ENCODE measurements at regions not wholly inside any gene's neighbourhood (a gene's known extent, or its start where the extent isn't known, plus 50 kb on each side); places are given as distances from the start of the nearest gene placed in this dataset.
"Not testable (repeated sequence)": the region's sequence is repeated elsewhere in the genome, so short reads cannot be mapped to it uniquely, and the experiment has no call there.

- TF ChIP-seq POLR2A, CTCF (IDR thresholded peaks at IDR 0.05): not testable (repeated sequence)
Measured at GRCh38 chr22:22052548-22053139, 70.1 kb upstream of the TOP3B start.

All from testis (tissue), 2 donors.